Stimulated activated CD4-positive, alpha-beta T cell treated with anti-CD3 and anti-CD28 coated beads, Interleukin-4, amount 100 ng/mL, for 48 hours (primary cell): ENCODE measurements at regions not wholly inside any gene's neighbourhood (a gene's known extent, or its start where the extent isn't known, plus 50 kb on each side); places are given as distances from the start of the nearest gene placed in this dataset.

Experiments
- DNase-seq, 2 donors: peaks; one replicate each; pipeline ENCODE4 v3.0.0-alpha.2; 2020; ENCODE audit warnings: low read depth in 2 of 2

- DNase-seq, result no peak
Observed at GRCh38 chr17:77501751-77502625, 361.2 kb downstream of the SEC14L1 start.

GRCh38 chr17:77502626-77503292, 362.0 kb downstream of the SEC14L1 start:
- no peak for DNase-seq

DNA sequence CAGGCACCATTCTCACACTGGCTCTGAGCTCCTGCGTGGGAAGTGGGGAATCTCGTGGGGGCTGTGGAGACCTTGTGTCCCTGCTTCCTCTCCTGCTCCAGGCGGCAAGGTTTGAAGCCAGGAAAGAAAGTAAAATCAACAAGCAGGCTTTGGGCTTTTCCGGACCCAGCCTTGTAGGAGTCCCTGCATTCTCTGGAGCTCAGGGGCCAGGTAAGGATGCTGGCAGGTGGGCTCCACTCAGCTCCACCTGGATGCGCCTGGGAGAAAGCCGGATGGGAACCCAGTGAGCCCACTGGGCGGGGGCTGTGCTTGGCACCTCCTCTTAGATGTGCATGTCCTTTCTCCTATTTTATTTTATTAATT, 362.5 kb downstream of the SEC14L1 start:
- DNase-seq, result no peak

DNA sequence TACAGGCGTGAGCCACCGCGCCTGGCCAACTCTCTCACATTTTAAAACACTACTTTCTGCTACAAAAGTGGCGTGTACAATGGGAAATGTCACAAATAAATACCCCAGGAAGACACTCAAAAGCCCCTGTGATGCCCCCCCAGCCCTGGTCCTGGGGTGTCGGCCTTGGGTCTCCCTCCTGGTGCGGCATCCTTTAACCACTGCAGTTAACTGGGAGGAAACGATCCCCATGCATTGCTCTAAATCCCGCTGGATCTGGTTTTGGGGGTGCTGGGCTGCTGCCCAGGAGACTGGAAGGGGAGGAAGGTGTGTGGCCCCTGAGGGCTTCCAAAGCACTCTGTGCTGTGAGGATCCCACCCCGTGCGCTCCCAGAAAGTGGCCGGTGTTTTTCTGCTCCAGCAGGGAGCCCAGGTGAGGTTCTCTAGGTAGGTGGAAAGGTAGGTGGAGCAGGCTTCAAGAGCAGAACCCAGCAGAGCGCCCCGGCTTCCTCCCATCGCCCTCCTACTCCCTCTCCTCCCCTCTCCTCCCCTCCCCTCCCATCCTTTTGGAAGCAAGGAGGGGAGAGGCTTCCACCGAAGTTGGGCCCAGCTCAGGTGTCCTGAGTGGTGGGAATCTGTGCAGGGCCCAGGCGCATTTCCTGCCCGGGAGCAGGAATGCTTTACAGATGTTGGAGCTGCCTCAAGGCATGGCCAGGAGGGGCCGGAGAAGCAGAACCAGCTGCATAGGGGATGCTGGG, 363.3 kb downstream of the SEC14L1 start:
- no peak for DNase-seq

GRCh38 chr17:77504652-77505155, 363.9 kb downstream of the SEC14L1 start:
- no peak for DNase-seq

DNA sequence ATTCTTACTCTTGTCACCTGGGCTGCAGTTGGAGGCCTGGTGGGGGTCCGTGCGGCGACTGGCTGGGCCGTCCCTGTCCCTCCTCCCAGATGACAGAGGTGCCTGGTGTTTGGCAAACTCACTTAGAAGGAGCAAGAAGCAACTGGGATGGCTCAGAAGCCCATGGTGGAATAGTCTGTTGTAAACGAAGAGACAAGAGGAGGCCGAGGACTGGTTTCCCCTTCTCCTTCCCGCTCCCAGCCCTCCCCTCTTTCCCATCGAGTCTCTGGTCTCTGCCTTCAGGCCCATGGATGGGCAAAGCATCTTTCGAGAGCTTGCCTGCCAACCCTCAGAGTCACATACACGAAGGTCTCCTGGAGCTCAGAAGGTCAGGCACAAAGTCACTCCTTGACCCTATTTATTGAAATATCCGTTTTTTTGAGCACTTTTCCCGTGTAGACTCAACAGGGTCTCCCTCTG, 364.4 kb downstream of the SEC14L1 start:
- no peak for DNase-seq

GRCh38 chr17:77506371-77506991, 365.7 kb downstream of the SEC14L1 start:
- DNase-seq, result no peak

DNA sequence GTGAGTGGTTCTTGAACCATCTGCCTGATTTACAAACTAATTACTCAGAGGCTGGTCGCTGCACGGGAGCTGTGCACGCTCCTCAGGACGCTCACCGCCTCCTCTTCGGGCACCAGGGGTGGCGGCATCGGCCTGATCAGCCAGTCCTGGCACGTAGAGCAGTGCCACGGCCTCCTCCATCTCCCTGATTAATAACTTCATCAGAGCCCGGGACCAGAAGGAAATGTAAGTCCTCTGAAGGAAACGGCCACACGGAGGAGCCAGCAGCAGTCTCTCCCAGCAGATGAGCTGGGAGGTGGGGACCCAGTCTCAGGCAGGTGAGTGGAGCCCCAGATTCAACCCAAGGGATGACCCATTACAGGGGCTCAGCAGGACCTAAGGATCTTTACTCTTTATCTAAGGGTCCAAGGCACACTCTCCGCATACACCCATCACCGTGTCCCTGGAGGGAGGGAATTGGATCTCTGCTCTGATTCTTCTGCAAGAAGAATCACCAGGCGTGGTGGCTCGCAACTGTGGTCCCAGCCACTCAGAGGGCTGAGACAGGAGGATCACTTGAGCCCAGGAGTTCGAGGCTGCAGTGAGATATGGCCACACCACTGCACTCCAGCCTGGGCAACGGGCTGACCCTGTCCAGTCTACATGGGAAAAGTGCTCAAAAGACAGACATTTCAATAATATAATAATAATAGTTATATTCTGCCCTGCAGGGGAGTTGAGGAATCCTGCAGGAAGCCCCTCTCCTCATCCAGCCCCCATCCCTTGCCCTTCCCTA, 366.5 kb downstream of the SEC14L1 start:
- DNase-seq, result no peak

GRCh38 chr17:77508047-77508715, 367.4 kb downstream of the SEC14L1 start:
- DNase-seq, result no peak

DNA sequence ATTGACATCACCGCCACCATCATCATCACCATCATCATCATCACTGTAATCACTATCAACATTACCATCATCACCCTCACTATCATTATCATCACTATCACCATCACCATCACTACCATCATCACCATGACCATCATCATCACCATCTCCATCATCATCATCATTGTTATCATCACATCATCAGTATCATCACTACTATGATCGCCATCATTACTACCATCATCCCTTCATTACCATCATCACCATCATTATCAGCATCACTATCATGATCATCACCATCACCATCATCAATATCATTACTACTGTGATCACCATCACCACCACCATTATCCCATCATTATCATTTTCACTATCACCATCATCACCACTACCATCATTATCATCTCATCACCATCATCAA, 368.3 kb downstream of the SEC14L1 start:
- no peak for DNase-seq

- no peak for DNase-seq
Observed at GRCh38 chr17:77509599-77509998, 368.8 kb downstream of the SEC14L1 start.

DNA sequence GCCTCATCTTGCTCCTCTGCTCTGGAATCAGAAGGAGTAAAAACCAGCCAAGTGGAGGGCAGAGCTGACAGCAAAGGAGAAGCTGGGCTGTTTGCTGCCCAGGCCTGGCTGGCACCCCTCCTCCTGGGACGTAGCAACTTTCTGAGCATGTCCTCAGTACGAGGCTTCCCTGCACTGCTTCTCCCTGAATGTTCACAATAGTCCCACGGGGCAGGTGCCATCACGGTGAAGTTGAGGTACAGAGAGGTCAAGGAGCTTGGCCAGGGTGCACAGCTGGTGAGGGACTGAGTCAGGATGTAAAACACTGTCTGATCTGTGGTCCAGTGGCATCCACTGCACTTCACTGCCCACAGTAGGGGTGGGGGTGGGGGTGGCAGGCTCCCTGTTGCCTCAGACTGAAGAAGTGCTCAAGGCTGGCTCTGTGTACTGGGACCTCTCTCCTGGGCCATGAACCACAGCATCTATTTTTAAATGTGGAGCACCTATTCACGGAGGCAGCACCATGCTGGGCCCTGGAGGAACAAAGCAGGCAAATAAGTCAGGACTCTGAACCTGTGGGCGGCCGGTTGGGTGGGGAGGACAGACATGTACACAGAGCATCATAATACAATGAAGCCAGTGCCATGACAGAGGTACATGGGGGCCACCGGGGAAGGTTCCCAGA, 369.5 kb downstream of the SEC14L1 start:
- no peak for DNase-seq

DNA sequence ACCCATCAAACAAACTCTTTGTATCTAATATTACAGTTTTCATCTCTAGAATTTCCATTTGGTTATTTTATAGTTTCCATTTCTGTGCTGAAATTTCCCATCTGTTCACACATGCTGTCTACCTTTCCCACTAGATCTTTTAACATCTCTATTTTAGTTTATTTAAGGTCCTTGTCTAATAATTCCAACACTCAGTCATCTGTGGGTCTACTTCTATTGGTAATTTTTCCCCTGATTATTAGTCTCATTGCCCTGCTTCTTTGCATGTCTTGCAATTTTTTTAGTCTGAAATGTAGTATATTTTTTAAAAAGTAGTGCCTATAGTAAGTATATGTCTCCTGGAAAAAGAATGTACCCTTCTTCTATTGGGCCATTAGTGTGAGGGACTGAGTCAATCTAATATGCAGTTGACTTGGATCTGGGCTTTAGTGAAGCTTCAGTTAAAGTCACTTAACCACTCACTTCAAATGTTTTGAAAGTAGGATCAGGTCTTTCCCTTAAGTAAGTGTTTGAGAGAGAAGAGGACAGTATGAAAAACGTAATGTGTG, 370.8 kb downstream of the SEC14L1 start:
- DNase-seq, result no peak

GRCh38 chr17:77512062-77512946, 371.5 kb downstream of the SEC14L1 start:
- no peak for DNase-seq

DNA sequence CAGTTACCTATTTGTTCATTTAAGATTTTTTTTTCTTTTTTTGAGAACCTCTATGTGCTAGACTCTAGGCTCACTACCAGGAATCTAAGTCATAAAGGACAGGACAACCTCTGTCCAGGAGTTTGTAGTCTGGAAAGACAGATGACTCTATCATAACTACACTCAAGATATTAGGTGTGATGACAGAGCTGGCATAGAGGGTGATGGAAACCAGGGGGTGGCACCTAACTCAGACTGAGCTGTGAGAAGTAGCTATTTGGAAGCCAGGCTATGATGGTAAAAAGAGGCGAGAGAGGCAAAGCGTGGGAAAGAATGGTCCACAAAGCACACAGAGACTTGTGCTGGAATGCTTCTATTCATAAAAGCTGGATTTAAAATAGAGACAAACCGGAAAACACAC, 372.3 kb downstream of the SEC14L1 start:
- DNase-seq, result no peak

DNA sequence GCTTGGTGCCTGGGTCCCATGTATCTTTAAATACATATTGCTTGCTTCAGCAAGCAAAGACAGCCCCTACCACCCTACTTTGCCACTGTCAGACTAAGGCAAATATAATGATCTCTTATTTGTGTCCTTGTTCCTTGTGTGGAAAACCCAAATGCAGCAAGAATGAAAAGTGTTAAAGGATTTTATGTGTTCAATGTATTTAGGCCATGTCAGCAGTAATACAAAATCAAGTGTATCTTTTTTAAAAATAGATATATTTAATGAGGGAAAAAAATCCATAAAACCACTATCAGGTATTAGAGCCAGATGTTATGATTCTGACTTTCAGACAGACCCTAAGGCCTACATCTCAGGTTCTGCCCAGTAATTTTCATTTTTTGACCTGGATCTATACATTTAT, 374.5 kb downstream of the SEC14L1 start:
- no peak for DNase-seq

DNA sequence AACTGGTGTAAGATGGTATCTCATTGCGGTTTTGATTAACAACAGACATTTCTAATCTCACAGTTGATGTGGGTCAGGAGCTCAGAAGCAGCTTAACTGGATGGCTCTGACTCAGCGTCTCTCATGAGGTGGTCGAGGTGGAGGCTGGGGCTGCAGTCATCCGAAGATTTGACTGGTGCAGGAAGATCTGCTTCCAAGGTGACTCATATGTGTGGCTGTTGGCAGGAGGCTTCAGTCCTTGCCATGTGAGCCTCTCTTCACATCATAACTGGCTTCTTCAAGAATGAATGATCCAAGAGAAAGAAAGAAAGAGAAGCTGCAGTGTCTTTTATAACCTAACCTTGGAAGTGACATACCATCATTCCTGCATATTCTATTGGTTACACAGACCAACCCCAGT, 376.1 kb downstream of the SEC14L1 start:
- DNase-seq, result no peak

DNA sequence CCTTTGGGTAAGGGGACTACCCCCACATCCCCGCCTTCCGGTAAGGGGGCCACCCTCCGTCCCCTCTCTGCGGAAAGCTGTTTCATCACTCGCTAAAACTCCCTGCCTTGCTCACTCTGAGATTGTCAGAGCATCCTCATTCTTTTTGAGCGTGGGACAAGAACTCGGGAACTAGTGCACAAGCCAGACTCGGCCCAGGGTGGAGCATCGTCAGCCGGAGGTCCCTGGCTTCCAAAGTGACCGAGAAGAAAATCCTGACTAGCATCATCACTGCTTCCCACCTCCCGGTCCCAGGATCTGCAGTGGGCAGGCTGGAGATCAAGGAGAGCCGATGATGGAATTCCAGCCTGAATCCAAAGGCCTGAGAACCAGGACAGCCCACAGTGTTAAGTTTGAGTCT, 380.3 kb downstream of the SEC14L1 start:
- no peak for DNase-seq

GRCh38 chr17:77523540-77523939, 382.8 kb downstream of the SEC14L1 start:
- DNase-seq, result no peak
